Gastrocnemius medialis (tissue), 4 donors: ENCODE measurements at regions not wholly inside any gene's neighbourhood (a gene's known extent, or its start where the extent isn't known, plus 50 kb on each side); places are given as distances from the start of the nearest gene placed in this dataset.

Source experiments
- CTCF ChIP-seq, 5 experiments: fragments of 450-650 bp in 3 of 5; fragments of 200-600 bp in 2 of 5; sonication (generic) in 2 of 5; IDR thresholded peaks in 4 of 5; conservative IDR thresholded peaks in 1 of 5; 1 replicate in 4 of 5; 2 replicates in 1 of 5; pipeline ENCODE4 v1.5.1; 2016 to 2019; ENCODE audit warnings: antibody characterized with exemption in 5 of 5, mild to moderate bottlenecking in 3 of 5, moderate library complexity in 3 of 5
- POLR2A ChIP-seq, 2 donors: fragments of 450-650 bp; IDR thresholded peaks; one replicate each; pipeline ENCODE4 v1.6.1; 2017; ENCODE audit warnings: antibody characterized with exemption in 2 of 2, mild to moderate bottlenecking in 2 of 2, moderate library complexity in 2 of 2

GRCh38 chr2:217066510-217067270, 206.8 kb upstream of the TNP1 start:
- TF ChIP-seq POLR2A (IDR thresholded peaks at IDR 0.05) (no peak), CTCF (IDR thresholded peaks at IDR 0.05 in 4 of 5, conservative IDR thresholded peaks at IDR 0.05 in 1 of 5) (no peak)
